Breast epithelium (tissue), 3 donors: ENCODE measurements at regions not wholly inside any gene's neighbourhood (a gene's known extent, or its start where the extent isn't known, plus 50 kb on each side); places are given as distances from the start of the nearest gene placed in this dataset.

ENCODE experiments used
- CTCF ChIP-seq, 3 donors: fragments of 450-650 bp; IDR thresholded peaks; one replicate each; pipeline ENCODE4 v1.5.1; 2016 to 2017; ENCODE audit warnings: antibody characterized with exemption in 3 of 3, mild to moderate bottlenecking in 3 of 3, moderate library complexity in 3 of 3
- POLR2AphosphoS5 ChIP-seq, 3 donors: sonication (generic); formaldehyde crosslinking; IDR thresholded peaks; one replicate each; pipeline ENCODE4 v1.6.1; 2017; ENCODE audit warnings: antibody characterized with exemption in 3 of 3

- TF ChIP-seq CTCF (IDR thresholded peaks at IDR 0.05) (no peak), POLR2AphosphoS5 (IDR thresholded peaks at IDR 0.05) (no peak)
Observed at GRCh38 chr2:186187854-186188253, 298.2 kb upstream of the ZC3H15 start.
